Testis (tissue), 2 donors: ENCODE measurements at regions not wholly inside any gene's neighbourhood (a gene's known extent, or its start where the extent isn't known, plus 50 kb on each side); places are given as distances from the start of the nearest gene placed in this dataset.

Experiments
- DNase-seq: peaks from one replicate; pipeline ENCODE4 v3.0.0-alpha.2; 2019
- H3K27ac ChIP-seq, 2 donors: fragments of 200-600 bp; sonication (generic); one replicate each; pipeline ENCODE4 v1.5.1; 2019
- H3K27me3 ChIP-seq: fragments of 200-600 bp; sonication (generic); one replicate; pipeline ENCODE4 v1.5.1; 2019
- H3K36me3 ChIP-seq: fragments of 200-600 bp; sonication (generic); one replicate; pipeline ENCODE4 v1.5.1; 2017; ENCODE audit warnings: low read depth; ENCODE audit errors: missing control alignments
- H3K4me1 ChIP-seq: fragments of 200-600 bp; sonication (generic); one replicate; pipeline ENCODE4 v1.5.1; 2019
- H3K4me3 ChIP-seq, 2 donors: fragments of 200-600 bp; sonication (generic); one replicate each; pipeline ENCODE4 v1.5.1; 2017 to 2019
- H3K9me3 ChIP-seq: fragments of 200-600 bp; sonication (generic); one replicate; pipeline ENCODE4 v1.5.1; 2017
- POLR2A ChIP-seq: fragments of 450-650 bp; IDR thresholded peaks from one replicate; pipeline ENCODE4 v1.6.1; 2017; ENCODE audit warnings: antibody characterized with exemption, mild to moderate bottlenecking, moderate library complexity
- WGBS, 2 donors: methylation state at CpG; one replicate each; pipeline ENCODE4 v1.1.5; 2018; 5-methylcytosine and 5-hydroxymethylcytosine counted together
- intact Hi-C: fragments of 100-400 bp; cut with DNase I; formaldehyde crosslinking; loops from one replicate; pipeline ENCODE4 v1.15.1; 2023; ENCODE audit warnings: low total_unique reads
- TF ChIP-seq, protein P1 (sequence below), 3 experiments: fragments of 450-650 bp in 2 of 3; fragments of 200-600 bp in 1 of 3; sonication (generic) in 1 of 3; IDR thresholded peaks; one replicate each; pipeline ENCODE4 v1.5.1; 2016 to 2019; ENCODE audit warnings: antibody characterized with exemption in 3 of 3, mild to moderate bottlenecking in 2 of 3, moderate library complexity in 1 of 3

DNA sequence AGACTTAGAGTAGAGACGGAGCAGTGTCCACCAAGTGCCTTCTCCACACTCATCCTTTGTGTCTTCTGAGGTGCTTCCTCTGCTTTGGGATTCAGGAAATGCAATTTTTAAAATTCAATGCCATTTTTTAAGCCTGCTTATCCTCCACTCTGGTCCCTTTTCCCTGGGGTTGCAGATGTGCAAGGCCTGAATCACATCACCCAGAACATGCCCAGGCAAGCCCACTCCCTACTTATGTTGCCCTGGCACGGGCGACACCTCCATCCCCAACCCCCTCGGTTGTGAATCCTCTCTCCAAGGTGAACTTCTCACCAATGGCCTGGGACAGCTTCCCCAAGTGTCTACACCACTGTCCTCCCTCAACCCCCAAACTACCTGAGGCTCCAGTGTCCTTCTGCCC lies 116.2 kb downstream of the C17orf67 start:
- DNase-seq: no peak
- TF ChIP-seq POLR2A: no peak
- TF ChIP-seq, protein P1, sequence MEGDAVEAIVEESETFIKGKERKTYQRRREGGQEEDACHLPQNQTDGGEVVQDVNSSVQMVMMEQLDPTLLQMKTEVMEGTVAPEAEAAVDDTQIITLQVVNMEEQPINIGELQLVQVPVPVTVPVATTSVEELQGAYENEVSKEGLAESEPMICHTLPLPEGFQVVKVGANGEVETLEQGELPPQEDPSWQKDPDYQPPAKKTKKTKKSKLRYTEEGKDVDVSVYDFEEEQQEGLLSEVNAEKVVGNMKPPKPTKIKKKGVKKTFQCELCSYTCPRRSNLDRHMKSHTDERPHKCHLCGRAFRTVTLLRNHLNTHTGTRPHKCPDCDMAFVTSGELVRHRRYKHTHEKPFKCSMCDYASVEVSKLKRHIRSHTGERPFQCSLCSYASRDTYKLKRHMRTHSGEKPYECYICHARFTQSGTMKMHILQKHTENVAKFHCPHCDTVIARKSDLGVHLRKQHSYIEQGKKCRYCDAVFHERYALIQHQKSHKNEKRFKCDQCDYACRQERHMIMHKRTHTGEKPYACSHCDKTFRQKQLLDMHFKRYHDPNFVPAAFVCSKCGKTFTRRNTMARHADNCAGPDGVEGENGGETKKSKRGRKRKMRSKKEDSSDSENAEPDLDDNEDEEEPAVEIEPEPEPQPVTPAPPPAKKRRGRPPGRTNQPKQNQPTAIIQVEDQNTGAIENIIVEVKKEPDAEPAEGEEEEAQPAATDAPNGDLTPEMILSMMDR (IDR thresholded peaks at IDR 0.05): no peak
- 84 to 94% methylated on average over 4 of the region's 4 CpGs for WGBS, 2 donors
- no peak overlapping the region for H3K27ac ChIP-seq
- no peaks in the 10 kb centered on the region for H3K4me1 ChIP-seq
- no peaks in the 10 kb centered on the region for H3K27me3 ChIP-seq
- intact Hi-C loops: loop anchor here (10.0 kb wide), 1 partner anchor 123 kb away; the partner anchor contains the start of gene NOG
- no peaks in the 10 kb centered on the region for H3K36me3 ChIP-seq
- no peak overlapping the region for H3K4me3 ChIP-seq
- H3K9me3 ChIP-seq: no peaks in the 10 kb centered on the region

DNA sequence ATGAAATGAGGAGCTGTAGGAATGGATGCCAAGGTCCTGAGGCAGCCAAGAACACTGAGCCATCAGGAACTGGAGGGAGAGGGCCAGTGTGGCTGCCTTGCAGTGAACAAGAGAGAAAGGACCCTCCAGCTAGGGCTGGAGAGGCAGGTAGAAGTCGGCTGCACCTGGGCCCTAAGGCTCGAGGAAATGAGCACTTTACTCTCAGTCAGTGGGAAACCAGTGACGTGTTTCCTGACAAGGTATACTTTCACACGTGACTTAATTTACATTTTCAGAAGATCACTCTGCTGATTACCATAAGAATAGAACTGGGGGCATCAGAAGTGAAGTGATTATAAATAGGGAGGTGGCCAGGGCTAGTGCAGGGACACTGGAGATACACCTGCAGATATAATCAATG lies 115.2 kb downstream of the C17orf67 start:
- intact Hi-C loops: loop anchor here (10.0 kb wide), 1 partner anchor 124 kb away; the partner anchor contains the start of gene NOG
- no peak overlapping the region for H3K27ac ChIP-seq

DNA sequence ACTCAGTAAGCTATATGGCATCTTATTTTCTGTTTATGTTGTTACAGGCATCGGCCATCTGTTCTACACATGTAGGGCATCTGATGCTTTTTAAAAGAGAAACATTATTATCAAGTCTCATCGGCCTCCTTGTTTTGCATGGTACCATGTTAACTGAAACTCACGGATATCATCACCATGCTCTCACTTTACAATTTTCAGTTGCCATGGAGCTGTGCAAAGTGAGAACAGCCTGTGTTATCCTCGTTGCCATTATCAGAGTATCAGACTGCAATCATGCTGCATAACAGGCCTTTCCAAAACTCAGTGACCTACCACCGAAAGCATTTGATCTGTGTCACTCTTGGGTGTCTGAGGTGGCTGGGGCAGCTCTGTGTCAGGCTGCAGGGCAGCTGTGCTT lies 110.3 kb downstream of the C17orf67 start:
- DNase-seq: no peak
- Histone ChIP-seq H3K9me3 (no peaks in the 10 kb centered on the region), H3K27ac (no peak overlapping the region), H3K4me3 (no peak overlapping the region), H3K4me1 (no peaks in the 10 kb centered on the region), H3K27me3 (no peaks in the 10 kb centered on the region), H3K36me3 (no peaks in the 10 kb centered on the region)
- TF ChIP-seq, protein P1 (IDR thresholded peaks at IDR 0.05): no peak
- TF ChIP-seq POLR2A: no peak
- WGBS, 2 donors: 75 to 81% methylated on average over 3 to 5 of the region's 5 CpGs
- intact Hi-C loops: no loop called here

More for the DNA sequence above, 115.2 kb downstream of the C17orf67 start:
- no peaks in the 10 kb centered on the region for H3K36me3 ChIP-seq
- 71 to 80% methylated on average over 4 of the region's 4 CpGs for WGBS, 2 donors
- TF ChIP-seq POLR2A: no peak
- TF ChIP-seq, protein P1 (IDR thresholded peaks at IDR 0.05): no peak
- H3K9me3 ChIP-seq: no peaks in the 10 kb centered on the region
- DNase-seq: no peak
- H3K27me3 ChIP-seq: no peaks in the 10 kb centered on the region
- H3K4me3 ChIP-seq: no peak overlapping the region
- H3K4me1 ChIP-seq: no peaks in the 10 kb centered on the region

DNA sequence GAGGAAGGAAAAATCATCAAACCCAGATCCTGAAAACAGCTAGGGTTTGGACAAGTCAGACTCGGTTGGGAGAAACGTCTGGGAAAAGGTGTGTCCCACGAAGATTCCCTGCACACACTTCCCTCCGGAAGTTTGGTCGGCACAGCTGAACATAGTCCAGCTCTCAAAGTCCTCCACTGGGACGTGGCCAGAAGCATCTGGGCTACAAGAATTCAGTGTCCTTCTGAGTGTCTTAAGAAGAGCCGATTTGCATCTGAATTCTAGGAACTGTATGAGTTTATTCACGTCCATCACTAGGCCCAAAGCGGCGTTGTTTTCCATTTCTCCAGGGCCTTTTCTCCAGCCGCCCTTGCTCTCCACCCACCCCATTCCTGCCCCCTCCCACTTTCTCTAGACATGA lies 109.1 kb downstream of the C17orf67 start:
- Histone ChIP-seq H3K36me3 (no peaks in the 10 kb centered on the region), H3K27me3 (no peaks in the 10 kb centered on the region), H3K27ac (no peak overlapping the region), H3K4me3 (no peak overlapping the region), H3K9me3 (no peaks in the 10 kb centered on the region), H3K4me1 (no peaks in the 10 kb centered on the region)
- TF ChIP-seq, protein P1 (IDR thresholded peaks at IDR 0.05): no peak
- intact Hi-C loops: no loop called here
- 70 to 84% methylated on average over 11 of the region's 11 CpGs for WGBS, 2 donors
- no peak for DNase-seq

DNA sequence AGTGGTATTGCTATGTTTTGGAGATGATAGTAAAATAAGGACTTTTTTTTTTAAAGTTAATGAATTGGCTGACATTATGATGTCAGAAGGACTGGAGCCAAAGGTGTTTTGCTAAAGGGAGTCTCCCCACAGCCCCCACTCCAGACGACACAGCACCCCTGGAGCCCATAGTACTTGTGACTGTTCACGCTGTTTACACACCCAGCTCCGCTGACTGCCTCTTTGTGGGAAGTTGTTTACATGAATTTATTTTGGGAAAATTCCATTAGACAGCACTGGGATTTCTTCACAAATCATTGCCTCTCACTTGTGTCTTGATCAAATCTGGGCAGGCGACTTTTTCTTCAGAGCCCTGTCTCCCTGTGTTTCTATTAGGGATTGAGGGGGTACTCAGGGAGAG lies 108.6 kb downstream of the C17orf67 start:
- Histone ChIP-seq H3K36me3 (no peaks in the 10 kb centered on the region), H3K27ac (no peak overlapping the region), H3K27me3 (no peaks in the 10 kb centered on the region), H3K4me1 (no peaks in the 10 kb centered on the region), H3K4me3 (no peak overlapping the region), H3K9me3 (no peaks in the 10 kb centered on the region)
- DNase-seq: no peak
- intact Hi-C loops: no loop called here
- 78 to 83% methylated on average over 4 of the region's 4 CpGs for WGBS, 2 donors
- TF ChIP-seq POLR2A: no peak
- TF ChIP-seq, protein P1 (IDR thresholded peaks at IDR 0.05): no peak
